ENCODE measurements at regions not wholly inside any gene's neighbourhood (a gene's known extent, or its start where the extent isn't known, plus 50 kb on each side); places are given as distances from the start of the nearest gene placed in this dataset.
"Not testable (repeated sequence)": the region's sequence is repeated elsewhere in the genome, so short reads cannot be mapped to it uniquely, and the experiment has no call there.

DNA sequence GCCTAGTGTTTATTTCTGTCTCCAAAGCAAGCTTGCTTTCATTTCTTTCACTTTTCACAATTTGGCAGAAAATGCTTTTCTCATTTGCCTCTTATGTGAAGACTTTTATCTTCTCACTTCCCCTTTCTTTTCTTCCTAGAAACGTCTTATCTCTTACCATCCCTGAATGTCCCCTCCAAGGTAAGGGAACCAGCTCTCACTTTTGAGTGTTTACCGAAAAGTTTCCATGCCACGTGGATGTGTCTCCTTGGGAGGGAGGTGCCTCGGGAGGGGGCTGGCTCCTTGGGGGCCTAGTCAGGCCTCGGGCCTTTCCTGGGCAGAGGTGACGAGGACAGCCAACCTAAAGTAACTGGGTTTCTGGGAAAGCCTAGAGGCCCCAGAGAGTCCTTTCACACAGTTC, 127.4 kb downstream of the CD24 start:
- no peak for DNase-seq

GRCh38 chr6:106844930-106845329, 129.6 kb downstream of the CD24 start:
- DNase-seq = no peak

DNA sequence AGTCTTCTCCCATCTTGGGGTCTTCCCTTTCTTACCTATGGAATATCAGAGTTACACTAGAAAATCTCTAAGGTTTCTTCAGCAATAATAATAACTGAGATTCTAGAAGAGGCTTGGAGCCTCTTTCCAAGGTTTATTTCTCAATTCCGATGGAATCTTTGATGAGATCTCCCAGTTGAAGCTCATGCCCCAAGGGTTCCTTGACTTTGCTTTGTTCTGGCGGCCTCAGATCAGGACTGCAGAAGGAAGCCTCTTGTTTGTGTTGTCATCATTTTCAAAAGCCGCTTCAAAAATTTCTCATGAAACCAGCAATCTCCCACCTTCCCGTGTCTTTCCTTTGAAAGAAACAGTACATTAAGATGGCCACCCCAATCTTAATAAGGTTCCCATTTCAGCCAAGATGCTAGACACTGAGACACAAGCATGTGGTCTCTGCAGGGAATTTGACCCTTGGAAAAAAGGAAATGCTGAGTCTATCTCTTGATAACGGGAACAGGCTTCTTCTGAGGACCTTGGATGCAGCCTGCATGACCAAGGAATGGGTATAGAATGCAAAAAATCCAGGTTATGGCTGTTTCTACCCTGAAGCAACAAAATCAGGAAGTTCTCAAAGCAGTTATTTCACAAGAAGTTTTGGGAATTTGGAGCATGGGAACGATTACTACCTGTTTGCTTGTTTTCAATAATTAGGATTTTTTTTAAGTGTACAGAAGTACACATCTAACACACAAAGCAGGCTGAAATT, 141.6 kb downstream of the CD24 start:
- no peak for DNase-seq

DNA sequence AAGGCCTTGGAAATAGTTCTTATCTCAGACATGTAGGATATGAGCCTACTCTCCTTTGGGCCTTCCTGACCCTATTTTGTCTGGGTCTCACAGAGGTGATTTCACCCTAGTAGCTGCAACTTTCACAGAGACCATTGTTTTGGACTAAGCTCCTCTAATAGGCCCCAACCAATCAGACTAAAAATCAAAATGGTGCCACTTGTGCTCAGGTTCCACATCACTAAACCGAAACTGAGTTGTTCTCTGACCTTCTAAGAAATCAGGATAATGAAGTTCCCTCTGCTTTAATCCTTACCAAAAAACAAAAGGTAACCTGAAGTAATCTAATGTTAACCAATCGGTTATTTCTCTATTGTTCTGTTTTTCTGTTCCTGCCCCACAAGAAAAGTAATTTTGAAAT, 143.6 kb downstream of the CD24 start:
- no peak for DNase-seq

DNA sequence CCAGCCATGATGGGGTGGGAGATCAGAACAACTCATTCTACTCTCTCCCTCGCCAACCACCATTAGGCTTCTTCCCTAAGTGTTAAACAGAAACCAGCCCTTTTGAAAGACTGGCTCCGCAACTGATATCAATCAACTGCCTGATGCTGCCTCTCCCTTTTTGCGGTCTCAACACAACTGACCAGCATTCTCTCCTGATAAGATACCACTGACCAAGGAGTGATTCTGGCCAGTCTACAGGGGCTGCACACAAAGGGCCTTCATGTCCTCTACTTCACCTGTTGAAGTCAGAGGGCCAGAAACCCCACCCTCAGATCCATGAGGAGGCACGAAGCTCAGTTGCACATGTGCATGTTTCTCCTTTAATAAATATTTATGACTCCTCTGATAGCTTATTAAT, 145.1 kb downstream of the CD24 start:
- no peak for DNase-seq

DNA sequence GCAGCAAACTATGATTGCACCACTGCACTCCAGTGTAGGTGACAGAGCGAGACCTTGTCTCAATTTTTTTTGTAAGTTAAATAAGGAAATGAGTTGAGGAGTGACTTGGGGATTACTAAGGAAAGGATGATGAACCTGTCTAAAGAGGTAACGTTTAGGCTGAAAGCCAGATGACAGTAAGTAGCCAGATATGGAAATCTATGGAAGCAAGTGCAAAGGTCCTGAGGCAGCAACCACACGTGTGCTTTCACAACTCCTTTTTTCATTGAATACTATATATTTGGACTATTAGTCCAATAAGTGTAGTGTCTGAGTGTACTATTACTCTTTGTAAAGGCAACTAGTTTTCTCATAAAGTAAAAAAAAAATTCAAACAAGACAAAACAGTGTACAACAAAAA, 147.4 kb downstream of the CD24 start:
- no peak for DNase-seq

DNA sequence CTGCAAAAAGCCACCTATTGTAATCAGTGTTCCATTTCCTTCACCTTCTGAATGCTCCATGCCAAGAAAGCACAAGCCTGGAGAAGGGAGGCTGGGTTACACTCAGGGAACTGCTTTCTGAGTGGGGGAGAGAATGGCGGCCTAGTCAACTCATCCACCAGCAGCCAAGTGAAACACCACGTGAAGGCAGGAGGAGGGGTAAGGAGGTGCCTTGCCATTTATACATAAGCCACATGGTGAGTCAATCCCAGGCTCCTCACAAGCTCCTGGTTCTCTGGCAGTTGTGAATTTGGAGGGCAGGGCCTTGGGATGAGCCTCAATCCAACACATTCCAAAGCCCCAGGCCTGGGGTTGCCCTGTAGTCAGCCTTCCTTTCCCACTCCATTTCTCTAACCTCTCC, 149.4 kb downstream of the CD24 start:
- DNase-seq = no peak

GRCh38 chr6:106823732-106824351, 150.7 kb downstream of the CD24 start:
- DNase-seq = no peak

DNA sequence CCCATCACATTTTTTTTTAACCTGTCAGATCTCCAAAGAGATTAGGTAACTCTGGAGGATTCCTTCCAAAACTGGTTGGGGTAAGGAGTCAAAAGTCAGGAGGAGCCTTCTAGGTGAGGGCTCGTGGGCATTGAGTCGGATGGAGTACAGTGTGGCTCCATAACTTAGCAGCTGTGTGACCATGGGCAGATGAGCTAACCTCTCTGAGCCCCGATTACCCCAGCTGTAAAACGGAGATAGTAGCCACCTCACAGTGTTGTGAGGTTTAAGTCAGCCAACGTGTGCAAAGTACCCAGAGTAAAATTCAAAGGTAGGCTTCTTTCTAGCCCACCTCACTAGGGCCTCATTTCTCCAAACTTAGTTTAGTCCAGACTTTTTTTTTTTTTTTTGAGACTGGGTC, 151.5 kb downstream of the CD24 start:
- no peak for DNase-seq

DNA sequence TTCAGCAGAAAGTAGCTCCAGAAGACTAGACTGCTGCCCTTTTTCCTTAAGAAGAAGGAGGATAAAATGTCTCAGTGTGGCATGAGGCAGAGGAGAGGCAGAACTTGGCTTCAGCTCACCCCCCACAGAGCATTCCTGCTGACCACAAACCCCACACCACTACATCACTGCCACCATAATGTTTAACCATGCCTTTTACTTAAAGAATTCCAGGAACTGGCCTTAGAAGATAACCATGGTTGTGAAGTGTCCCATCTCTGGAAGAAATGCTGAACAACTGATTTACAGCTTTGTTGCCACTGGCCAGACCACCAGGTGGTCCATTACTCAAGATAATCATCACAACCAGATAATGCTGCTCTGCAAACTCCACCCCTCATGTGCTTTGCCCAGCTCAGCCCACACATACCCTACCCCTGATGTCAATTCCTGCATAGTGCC, 154.1 kb downstream of the CD24 start:
- DNase-seq = no peak

DNA sequence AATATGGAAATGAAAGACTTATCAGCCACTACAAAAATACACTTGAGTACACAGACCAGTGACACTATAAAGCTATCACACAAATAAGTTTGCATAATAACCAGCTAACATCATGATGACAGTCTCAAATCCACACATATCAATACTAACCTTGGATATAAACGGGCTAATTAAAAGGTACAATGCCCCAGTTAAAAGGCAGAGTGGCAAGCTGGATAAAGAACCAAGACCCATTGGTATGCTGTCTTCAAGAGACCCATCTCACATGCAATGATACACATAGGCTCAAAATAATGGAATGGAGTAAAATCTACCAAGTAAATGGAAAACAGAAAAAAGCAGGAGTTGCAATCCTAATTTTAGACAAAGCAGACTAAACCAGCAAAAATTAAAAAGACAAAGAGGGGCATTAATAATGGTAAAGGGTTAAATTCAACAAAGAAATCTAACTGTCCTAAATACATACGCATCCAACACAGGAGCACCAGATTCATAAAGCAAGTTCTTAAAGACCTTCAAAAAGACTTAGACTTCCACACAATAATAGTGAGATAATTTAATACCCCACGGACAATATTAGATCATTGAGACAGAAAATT, 163.3 kb downstream of the CD24 start:
- no peak for DNase-seq

DNA sequence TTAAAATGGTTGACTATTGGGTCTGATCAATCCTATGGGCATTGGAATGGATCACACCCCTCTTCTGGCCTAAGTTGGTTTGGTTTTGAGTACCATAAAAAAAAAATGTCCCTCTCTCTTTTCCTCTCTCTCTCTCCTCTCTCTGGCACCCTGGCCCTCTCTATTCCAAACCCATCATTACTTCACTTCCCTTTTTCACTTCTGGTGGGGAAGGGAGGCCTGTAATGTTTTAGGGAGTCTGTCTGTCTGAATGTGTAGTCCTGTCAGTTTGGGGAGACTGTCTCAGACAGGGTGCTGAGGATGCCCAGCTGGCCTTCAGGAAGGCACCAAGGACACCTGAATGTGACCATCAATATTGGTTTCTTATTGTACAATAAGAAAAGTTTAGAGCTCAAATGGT, 165.8 kb downstream of the CD24 start:
- no peak for DNase-seq

DNA sequence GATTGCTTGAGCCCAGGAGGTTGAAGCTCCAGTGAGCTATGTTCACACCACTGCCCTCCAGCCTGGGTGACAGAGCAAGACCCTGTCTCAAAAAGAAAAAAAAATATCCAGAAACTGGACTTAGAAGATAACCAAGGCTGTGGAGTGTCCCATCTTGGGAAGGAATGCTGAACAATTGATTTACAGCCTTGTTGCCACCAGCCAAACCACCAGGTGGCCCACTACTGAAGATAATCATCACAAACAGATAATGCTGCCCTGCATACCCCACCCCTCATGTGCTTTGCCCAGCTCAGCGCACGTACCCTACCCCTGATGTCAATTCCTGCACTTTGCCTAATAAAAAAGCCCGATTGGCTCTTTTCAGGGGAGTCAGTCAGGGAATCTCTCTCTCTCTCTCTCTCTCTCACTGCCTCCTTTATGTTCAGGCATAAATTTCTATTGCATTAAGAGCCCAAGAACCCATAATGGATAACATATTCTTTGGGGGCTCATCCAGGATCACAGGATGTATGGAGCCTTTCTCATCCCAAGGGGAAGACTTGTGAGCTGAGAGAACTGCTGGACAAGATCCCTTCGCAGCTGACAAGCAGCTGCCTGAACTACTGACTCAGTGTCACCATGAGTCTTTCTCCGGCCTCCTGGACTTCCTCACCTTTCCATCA, 166.4 kb downstream of the CD24 start:
- no peak for DNase-seq

DNA sequence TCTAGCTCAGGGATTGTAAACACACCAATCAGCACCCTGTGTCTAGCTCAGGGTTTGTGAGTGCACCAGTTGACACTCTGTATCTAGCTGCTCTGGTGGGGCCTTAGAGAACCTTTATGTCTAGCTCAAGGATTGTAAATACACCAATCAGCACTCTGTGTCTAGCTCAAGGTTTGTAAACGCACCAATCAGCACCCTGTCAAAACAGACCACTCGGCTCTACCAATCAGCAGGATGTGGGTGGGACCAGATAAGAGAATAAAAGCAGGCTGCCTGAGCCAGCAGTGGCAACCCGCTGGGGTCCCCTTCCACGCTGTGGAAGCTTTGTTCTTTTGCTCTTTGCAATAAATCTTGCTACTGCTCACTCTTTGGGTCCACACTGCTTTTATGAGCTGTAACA, 168.3 kb downstream of the CD24 start:
- not testable (repeated sequence) for DNase-seq

- no peak for DNase-seq
Measured at GRCh38 chr6:106805771-106806170, 168.8 kb downstream of the CD24 start.

DNA sequence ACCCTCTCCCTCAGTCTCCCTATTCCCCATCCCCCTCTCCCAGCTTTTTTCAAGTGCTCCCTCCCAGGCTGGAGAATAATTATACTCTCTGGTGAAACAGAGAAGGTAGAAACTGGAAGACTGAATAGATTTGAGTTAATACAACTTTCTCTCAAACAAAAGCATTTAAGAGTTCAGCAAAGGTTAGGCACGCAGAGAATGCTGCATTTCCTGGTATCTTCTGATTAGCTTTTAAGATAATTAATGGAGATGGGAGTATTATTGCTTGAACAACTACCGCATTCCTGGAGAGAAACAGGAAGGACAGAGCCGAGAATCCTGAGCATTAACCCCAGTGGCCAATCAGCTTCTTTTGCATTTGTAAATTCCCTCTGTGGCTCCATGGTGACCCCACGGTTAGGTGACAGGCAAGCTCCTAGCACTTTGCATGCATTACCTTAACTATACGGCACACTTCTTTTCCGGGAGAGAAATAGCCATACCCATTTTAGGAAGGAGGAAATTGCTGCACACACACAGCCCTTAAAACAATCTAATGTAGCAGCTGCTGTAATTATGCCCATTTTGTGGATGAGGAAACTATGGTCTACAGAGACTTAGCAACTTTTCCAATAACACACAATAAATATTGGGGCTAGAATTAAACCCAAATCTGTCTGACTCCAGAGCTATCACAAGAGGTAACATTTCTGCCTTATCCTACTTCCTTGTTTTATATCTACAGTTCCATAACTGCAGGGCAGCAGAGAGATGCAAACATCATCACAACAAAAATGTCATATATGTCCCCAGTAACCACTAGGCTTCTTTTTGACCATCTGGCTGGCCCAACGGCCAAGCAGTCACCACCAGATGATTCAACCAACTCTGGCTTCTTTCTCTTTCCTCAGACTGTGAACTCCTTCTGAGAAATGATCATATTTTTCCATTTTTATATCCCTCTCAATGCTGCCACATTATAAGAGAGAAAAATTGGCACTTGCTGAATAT, 169.9 kb downstream of the CD24 start:
- DNase-seq = no peak

- no peak for DNase-seq
Measured at GRCh38 chr6:106803188-106803587, 171.3 kb downstream of the CD24 start.

DNA sequence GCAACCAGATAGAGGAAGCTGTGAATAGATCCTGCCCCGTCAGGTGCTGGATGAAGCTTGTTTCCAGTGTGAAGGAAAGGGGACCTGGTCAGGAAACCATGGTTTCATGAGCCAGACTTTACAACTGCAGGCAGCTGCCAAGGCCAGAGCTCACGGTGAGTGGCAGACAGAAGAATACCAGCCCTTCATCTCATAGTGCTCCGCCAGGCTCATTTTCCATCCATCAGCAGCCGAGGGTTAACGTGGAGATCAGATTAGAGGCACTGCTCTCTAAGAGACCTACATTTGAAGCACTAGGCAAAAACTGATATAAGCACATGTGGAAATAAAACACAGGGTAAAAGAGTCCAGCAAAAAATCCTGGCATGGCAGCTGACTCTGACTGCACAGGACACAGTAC, 172.4 kb downstream of the CD24 start:
- no peak for DNase-seq

GRCh38 chr6:106801256-106801655, 171.9 kb downstream of the QRSL1 start:
- DNase-seq = no peak

- DNase-seq = no peak
Measured at GRCh38 chr6:106800379-106800778, 171.0 kb downstream of the QRSL1 start.

DNA sequence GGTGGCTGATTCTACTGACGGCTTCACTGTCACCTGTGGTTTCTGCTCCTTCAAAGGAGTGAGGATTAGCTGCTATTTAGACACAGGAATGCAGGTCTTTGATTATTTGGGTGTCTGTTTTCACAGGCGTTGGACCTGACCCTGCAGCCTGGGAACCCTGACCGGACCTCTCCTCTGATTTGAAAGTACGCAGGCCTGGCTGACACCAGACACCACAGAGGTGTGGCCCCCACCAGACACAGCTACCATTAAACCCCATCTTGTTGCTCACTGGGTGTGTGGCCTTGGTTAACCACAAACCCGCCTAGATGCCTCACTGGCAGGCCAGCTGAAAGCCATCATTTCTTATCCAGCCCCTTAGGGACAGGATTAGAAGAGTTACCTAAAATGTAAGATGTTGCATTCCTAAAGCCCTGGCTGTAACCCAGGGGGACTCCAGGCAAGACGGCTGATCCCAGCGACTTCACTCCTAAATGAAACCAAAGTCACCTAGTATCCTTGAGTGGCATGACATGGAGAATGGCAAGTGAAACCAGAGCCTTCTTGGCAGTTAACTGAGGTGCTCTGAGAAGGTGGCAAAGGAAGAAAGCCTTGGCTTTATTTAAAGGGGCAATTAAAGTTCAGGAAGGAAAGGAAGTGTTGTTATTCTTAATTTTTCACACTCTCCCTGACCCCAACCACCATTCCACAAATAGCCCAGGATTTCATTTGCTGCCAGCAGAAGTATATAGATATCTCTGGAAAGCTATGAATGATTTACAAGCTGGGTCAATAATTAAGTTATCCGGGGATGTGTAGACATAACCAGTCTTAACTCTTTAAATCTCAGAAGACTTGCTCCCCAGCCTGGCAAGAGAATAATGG, 169.9 kb downstream of the QRSL1 start:
- no peak for DNase-seq

DNA sequence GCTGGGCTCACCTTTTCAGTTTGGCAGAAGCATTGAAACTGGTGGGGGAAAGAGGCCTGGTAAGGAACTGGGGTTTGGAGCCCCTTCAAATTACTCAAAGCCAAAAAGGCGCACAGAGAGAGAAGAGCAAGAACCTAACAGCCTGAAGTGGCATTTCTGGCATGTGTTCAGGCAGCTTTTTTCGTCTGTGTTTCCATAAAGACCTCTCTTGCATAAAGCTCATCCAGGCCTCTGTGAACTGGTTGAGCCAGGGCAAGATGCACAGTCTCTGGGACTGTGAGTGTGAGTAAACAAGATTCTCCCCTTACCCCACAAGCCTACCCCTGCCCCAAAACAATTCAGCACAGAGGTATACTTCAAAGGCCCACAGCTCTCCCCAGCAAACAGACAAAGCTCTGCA, 167.8 kb downstream of the QRSL1 start:
- DNase-seq = no peak
